NCI-H510A treated with DMSO at 0.1 percent for 48 hours (cell line): ENCODE measurements at regions not wholly inside any gene's neighbourhood (a gene's known extent, or its start where the extent isn't known, plus 50 kb on each side); places are given as distances from the start of the nearest gene placed in this dataset.

Source experiments
- DNase-seq: peaks from one replicate; lab custom pipeline; 2025; lab: John Stamatoyannopoulos, UW

- peak; percentile 23 for DNase-seq
These were observed 58.2 kb upstream of the ANTXRL start for GRCh38 chr10:46228563-46229071.

GRCh38 chr10:46229144-46229563 is 57.6 kb upstream of the ANTXRL start:
- DNase-seq, result peak; percentile 10

GRCh38 chr10:46230615-46231014 is 56.2 kb upstream of the ANTXRL start:
- no peak for DNase-seq

GRCh38 chr10:46231087-46231486 is 55.7 kb upstream of the ANTXRL start:
- no peak for DNase-seq

GRCh38 chr10:46232084-46232483 is 54.7 kb upstream of the ANTXRL start:
- no peak for DNase-seq

GRCh38 chr10:46232666-46233065 is 54.1 kb upstream of the ANTXRL start:
- DNase-seq, result no peak

- no peak for DNase-seq
These were observed 53.6 kb upstream of the ANTXRL start for GRCh38 chr10:46233181-46233580.

GRCh38 chr10:46234026-46234425 is 52.8 kb upstream of the ANTXRL start:
- no peak for DNase-seq

- DNase-seq, result no peak
These were observed 52.3 kb upstream of the ANTXRL start for GRCh38 chr10:46234431-46235060.

- no peak for DNase-seq
These were observed 50.9 kb upstream of the ANTXRL start for GRCh38 chr10:46235705-46236545.

- no peak for DNase-seq
These were observed 50.3 kb upstream of the ANTXRL start for GRCh38 chr10:46236546-46236887.

- no peak for DNase-seq
These were observed 49.7 kb upstream of the ANTXRL start for GRCh38 chr10:46236941-46237681.
